ENCODE measurements at regions not wholly inside any gene's neighbourhood (a gene's known extent, or its start where the extent isn't known, plus 50 kb on each side); places are given as distances from the start of the nearest gene placed in this dataset.

DNA sequence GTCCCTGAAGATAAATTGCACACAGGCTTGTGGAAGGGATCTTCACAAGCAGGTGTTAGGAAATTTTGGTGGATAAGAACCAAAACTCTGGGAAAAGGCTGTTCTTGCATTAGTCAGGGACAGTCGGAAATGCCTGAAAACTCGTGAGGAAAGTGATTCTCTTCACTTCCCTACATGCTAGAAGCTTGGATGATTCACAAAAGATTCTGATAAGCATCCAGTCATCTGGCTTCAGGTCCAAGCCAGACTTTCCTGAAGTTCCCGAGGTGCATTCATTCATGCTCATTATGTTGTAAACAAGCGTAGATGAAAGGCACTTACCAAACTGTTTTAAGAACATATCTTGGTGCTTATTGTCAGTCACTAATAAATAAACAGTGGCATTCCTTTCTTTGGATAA, 1028.7 kb downstream of the NTRK3 start:
- TF ChIP-seq, protein P1, sequence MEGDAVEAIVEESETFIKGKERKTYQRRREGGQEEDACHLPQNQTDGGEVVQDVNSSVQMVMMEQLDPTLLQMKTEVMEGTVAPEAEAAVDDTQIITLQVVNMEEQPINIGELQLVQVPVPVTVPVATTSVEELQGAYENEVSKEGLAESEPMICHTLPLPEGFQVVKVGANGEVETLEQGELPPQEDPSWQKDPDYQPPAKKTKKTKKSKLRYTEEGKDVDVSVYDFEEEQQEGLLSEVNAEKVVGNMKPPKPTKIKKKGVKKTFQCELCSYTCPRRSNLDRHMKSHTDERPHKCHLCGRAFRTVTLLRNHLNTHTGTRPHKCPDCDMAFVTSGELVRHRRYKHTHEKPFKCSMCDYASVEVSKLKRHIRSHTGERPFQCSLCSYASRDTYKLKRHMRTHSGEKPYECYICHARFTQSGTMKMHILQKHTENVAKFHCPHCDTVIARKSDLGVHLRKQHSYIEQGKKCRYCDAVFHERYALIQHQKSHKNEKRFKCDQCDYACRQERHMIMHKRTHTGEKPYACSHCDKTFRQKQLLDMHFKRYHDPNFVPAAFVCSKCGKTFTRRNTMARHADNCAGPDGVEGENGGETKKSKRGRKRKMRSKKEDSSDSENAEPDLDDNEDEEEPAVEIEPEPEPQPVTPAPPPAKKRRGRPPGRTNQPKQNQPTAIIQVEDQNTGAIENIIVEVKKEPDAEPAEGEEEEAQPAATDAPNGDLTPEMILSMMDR (IDR thresholded peaks at IDR 0.05; ENCODE audit: low read depth, low read length, missing control alignments): no peak
- DNase-seq (ENCODE audit: extremely low read depth, low read depth): no peak
- no peak overlapping the region for H3K4me3 ChIP-seq (replicated peaks; ENCODE audit: low read depth, low read length)

DNA sequence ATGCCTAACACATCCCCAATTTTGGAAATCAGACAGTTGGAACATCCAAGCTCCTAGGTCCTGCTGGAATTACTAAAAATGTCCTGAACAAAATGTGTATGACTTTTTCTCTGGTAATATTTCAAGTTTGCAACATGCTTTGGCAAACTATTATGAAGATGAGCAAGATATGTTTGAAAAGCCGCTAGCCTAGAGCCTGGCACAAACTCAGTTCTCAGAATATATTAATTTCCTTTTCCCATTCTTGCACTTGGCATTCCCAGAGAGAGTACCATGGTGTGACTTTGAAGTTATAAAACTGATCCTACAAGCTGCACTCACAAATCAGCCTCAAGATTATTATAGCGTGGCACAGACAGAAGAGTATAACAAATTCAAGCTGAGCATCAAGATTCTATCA, 1031.1 kb downstream of the NTRK3 start:
- no peak for DNase-seq (ENCODE audit: extremely low read depth, low read depth)
- TF ChIP-seq, protein P1 (IDR thresholded peaks at IDR 0.05; ENCODE audit: low read depth, low read length, missing control alignments): no peak
- H3K4me3 ChIP-seq (replicated peaks; ENCODE audit: low read depth, low read length): no peak overlapping the region

DNA sequence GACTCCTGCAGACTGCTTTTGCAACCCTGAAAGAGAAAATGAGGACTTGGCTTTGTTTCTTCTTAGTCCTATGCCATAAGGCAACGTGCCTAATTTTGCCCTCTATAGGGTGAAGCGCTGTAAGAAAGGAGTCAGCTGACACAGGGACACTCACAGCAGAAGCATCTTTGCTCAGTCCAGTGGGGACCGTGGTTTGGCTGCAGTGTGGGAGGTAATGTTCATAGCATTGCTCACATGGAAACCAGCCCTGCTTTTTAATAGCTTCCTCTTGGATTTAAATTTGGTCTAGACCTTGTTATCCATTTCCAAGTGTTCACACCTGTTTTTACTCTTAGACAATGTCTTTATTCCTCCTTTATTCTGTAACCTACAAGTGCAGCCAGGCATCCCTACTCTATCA, 1032.1 kb downstream of the NTRK3 start:
- no peak for DNase-seq (ENCODE audit: extremely low read depth, low read depth)
- TF ChIP-seq, protein P1 (IDR thresholded peaks at IDR 0.05; ENCODE audit: low read depth, low read length, missing control alignments): no peak

DNA sequence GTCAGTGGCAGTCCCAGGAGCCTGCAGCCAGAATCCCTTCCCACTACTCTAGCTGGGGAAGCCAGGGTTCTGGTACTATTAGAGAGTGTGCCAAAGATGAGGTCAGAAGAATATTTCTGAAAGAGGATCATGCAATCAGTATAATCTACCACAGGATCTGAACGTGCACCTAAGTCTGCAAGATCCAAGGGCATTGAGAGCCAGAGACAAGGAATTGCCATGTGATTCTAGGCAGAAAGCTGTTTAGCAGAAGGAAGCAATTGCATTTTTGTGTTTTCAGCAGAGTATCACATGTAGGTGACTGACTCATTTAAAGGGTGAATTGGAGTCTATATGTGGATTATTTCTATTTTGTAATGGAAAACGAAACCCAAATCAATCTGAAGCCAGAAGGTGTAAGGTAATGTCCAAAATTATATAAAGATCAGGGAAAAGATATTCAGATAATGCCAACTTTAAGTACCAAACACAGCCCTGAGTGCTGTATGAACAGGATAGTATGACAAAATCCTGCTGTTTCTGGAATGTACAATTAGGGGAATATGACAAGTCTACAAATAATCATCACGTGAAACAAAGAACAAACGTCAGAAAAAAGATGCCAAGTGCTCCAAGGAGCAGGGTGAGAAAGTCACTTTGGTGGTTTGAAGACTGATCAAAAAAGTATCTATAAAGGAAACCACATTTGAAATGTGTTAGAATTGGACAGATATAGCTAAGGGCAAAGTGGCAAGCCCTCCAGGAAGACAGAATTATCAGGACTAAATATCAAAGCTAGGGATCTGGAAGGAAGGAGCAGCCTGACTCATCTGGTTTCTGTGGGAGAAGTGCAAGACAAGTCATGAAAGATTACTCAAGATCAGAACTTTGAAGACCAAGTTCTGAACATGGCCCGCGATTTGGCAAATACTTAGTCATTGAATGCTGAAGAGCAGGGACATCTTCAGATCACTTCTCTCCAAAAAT, 1036.6 kb downstream of the NTRK3 start:
- TF ChIP-seq, protein P1 (IDR thresholded peaks at IDR 0.05; ENCODE audit: low read depth, low read length, missing control alignments): no peak
- no peak for DNase-seq (ENCODE audit: extremely low read depth, low read depth)
- no peak overlapping the region for H3K4me3 ChIP-seq (replicated peaks; ENCODE audit: low read depth, low read length)

More for the DNA sequence above, 1032.1 kb downstream of the NTRK3 start:
- H3K4me3 ChIP-seq (replicated peaks; ENCODE audit: low read depth, low read length): no peak overlapping the region

DNA sequence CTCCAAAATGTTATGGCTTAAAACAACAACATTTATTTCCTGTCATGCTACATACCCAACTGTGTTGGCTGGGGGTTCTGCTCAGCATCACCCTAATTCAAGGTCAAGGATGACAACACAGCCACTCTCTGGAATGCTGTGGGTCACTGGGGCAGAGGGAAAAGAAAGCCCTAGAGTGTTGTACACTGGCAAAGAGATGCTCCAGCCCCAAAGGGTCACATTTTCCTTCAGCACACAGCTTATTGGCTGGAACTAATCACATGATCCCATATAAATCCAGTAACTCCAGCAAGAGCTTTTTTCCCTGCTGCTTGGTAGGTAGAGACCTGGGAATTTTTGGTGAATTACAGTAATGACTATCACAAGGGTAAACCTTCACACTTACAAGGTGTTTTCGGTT, 1041.4 kb downstream of the NTRK3 start:
- DNase-seq (ENCODE audit: extremely low read depth, low read depth): no peak
- H3K4me3 ChIP-seq (replicated peaks; ENCODE audit: low read depth, low read length): no peak overlapping the region
- TF ChIP-seq, protein P1 (IDR thresholded peaks at IDR 0.05; ENCODE audit: low read depth, low read length, missing control alignments): no peak

DNA sequence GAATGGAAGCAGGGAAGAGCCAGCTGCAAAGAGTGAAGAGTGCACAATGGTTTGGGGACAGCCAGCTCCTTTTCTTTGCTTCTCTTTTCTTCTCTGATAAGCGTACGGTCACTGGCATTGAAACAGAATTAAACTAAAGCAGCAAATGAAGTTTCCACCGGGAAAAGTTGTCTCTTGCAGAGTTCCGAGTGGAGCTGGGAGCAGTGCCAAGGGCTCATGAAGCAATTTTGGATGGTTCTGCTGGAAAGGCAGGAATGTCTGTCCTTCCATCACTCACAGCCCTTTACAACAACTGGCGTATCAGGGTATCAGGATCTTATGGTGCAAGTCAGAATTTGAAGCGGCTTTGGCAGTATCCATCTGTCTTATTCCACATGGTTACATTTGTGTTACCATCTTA, 1042.9 kb downstream of the NTRK3 start:
- no peak overlapping the region for H3K4me3 ChIP-seq (replicated peaks; ENCODE audit: low read depth, low read length)
- TF ChIP-seq, protein P1 (IDR thresholded peaks at IDR 0.05; ENCODE audit: low read depth, low read length, missing control alignments): no peak
- no peak for DNase-seq (ENCODE audit: extremely low read depth, low read depth)
